GM21381 (cell line): ENCODE measurements at regions not wholly inside any gene's neighbourhood (a gene's known extent, or its start where the extent isn't known, plus 50 kb on each side); places are given as distances from the start of the nearest gene placed in this dataset.

Experiments
- ATAC-seq: cut with Tn5 transposase; IDR thresholded peaks from one replicate; pipeline ENCODE4 v1.9.1; 2021; ENCODE audit warnings: mild to moderate bottlenecking, moderate library complexity; ENCODE audit not compliant: unreplicated experiment

GRCh38 chr1:82485591-82486369, 685.0 kb downstream of the ADGRL2 start:
- no peak for ATAC-seq

DNA sequence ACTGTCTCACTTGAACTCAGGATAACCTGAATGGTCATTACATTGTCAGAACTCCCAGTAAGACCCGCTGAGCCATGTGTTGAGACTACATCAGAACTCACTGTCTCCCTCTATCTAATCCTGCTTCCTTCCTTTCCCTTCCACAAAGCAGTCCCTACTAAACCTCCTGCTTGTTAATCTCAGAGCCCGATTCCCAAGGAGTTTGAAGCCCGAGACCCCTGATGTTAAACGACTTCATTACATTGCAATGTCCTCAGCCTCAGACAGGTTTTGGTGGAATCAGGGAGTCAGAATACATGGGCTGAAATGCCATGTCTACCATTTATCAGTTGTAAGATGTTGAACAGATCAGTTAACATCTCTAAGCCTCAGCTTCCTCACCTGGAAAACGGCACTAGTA, 682.4 kb downstream of the ADGRL2 start:
- ATAC-seq = no peak

DNA sequence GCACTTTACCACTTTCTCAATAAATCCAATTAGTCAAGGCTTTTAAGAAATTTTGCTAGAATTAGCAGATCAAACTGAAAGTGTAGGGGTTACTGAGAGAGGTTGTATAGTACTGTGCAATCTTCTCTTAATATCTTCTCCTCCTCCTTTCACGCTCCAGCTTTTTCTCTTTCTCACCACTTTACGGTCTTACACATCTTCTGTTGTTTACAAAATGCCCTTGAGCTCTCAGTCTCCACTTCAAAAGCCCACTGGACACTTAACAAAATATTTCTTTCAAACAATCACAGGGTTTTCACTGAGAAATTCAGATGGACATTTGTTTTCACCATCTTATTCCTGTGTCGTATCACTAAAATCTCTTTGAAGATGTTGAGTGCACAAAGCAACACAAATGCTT, 678.2 kb downstream of the ADGRL2 start:
- ATAC-seq = no peak

DNA sequence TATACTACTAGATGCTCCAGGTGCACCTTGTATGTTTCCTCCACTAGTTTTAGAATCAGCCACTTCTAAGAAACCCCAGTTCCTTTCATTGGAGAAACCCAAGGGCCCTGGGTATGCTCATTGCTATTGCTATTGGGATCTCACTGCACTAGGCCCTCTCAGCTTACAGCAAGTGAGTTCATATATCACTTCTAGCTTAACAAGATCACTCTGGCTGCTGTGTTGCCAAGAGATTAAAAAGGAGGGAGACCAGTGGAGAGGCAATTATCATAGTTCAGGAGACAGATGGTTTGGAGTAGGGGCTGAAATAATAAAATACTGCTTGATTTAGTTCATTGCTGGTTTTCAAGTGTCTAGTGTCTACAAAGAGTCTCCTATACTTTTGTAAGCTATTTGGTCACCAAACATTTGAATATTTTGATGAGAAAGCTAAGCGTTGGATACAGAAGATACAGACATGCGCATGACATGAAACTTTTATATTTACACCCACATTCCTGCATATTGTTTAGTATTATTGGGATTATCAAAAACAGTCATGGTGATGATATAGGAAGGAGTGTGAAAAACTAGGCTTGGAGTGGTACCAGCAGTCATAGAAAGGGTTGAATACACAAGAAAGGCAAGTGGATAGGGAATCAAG, 671.9 kb downstream of the ADGRL2 start:
- ATAC-seq = no peak

DNA sequence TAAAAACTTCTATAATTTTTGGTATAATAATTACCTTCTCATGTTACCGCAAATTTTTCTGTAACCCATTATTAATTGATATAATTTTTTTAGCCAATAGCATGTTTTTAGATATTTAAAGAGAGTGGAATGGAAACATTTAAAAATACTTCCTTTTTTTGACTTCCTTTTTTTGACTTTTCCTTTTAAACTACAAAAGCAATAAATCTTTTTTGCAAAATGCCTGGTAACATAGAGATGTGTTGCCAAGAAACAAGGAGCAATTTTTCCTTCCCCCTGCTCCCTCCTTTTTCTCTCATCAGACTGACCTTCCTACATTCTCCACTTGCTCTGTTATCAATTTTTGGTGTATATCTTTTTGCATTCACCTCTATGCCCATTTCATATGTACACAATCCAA, 666.2 kb downstream of the ADGRL2 start:
- no peak for ATAC-seq

- ATAC-seq = no peak
Measured at GRCh38 chr1:82466416-82466815, 665.7 kb downstream of the ADGRL2 start.

GRCh38 chr1:82465024-82465423, 664.3 kb downstream of the ADGRL2 start:
- ATAC-seq = no peak

DNA sequence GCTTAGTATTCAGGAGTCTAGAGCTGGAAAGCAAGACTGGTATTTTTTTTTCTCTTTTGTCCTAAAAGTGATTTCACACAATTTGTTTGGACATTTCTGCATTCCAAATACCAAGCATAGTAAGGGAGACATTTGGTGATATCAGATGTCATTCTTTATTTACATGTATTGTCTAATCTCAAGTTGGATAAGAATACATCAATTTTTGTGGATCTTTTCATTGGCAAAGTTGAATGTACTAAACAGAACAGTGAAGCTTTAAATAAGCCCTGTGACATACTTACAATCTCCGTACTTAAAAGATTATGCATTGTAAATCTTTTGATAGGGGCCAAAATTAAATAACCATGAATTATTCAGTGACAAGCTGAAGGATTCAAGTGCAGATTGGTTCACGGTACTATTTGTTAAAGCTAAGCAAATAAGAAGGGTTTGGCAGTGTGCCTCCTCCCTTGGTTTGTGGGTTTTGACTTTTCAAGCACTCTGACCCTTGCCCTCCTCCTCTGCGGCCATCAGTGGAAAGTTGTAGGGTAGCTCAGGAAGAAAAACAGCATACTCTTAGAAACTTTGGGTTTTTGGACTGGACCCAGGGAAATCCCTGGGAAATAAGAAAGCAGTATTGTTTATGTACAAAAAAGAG, 663.7 kb downstream of the ADGRL2 start:
- ATAC-seq = no peak

DNA sequence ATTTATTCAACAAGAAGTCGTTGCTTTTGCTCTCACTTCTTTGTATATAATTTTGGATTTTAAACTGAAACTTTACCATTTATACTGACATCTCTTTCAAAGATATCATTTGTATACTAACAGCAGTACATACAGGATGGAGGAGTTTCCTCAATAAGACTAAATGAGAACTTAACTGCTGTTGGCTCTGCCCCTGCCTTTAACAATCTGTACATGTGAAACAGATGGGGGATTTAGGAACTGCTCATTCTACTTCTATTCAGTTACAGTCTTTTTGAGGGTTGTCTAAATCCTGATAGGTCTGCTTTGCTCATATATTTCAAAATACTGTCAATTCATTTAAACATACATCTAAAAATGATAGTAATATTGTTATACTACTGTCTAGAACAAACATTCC, 663.2 kb downstream of the ADGRL2 start:
- no peak for ATAC-seq

GRCh38 chr1:82462366-82462765, 661.6 kb downstream of the ADGRL2 start:
- ATAC-seq = no peak

- ATAC-seq = no peak
Measured at GRCh38 chr1:82455342-82455741, 654.6 kb downstream of the ADGRL2 start.

DNA sequence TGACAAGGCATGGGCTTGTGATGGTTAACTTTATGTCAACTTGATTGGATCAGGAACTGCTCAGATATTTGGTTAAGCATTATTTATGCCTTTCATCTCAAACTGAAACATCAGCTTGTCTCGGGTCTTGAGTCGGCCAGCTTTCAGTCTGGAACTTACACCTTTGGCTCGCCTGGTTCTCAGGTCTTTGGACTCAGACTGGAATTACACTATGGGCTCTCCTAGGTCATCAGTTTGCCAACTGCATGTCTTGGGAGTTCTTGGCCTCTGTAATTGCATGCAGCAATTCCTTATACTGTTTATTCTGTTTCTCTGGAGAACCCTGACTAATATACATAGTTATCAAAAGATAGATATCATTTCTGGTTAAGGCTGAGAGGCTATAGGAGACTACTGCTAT, 653.7 kb downstream of the ADGRL2 start:
- ATAC-seq = no peak

DNA sequence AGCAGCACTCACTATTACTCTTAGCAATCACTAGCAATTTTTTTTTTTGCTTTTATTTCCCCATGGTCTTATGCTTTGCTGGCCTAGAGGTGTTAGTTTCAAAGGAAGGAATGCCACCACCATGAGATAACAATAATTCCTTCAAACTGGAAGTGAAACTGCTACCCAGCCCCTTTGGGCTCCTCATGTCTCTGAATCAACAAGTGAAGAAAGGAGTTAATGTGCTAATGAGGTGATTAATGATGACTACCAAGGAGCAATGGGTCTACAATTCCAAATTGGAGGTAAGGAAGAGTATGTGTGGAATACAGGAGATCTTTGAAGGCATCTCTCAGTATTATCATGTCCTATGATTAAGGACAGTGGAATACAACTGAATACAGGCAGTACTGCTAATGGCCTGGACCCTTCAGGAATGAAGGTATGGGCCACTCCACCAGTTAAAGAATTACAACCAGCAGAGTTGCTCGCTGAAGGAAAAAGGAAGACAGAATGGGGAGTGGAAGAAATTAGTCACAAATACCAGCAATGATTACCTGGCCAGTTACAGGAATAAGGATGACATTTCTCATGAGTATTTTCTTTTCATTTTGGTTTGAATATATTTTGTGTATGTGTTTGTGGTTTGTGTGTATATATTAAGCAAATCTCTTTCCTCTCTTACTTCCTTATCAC, 652.9 kb downstream of the ADGRL2 start:
- ATAC-seq = no peak

DNA sequence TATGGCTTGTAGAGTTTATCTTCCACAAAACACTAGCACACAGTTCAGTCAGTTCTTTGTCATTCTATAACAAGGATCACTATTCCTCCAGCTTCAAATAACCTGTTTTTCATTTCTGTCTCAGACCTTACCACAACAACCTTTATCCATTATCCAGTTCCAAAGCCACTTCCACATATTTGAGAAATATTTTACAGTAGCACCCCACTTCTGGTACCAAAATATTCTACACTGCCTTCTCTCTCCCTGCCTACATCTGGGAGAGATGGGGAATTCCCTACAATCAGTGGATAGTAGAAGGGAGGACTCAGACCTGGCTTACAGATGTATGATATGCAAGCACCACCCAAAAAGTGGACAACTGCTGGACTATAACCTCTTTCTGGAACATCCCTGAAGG, 651.4 kb downstream of the ADGRL2 start:
- no peak for ATAC-seq

- no peak for ATAC-seq
Measured at GRCh38 chr1:82451191-82451590, 650.5 kb downstream of the ADGRL2 start.

DNA sequence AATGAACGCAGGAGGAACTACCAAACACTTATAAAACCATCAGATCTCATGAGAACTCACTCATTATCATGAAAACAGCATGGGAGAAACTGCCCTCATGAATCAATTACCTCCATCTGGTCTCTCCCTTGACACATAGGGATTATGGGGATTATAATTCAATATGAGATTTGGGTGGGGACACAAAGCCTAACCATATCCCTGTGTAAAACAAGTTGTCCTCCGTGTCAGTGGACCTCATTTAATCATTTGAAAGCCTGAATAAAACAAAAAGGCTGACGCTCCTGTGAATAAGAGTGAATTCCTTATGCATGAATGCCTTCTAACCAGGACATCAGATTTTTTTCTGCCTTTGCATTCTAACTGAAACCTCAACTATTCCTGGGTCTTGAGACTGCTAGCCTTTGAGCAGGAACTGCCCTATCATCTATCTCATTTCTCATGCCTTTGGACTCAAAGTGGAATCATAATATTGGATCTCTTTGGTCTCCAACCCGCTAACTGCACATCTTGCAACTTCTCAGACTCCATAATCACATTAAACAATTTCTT, 648.8 kb downstream of the ADGRL2 start:
- ATAC-seq = no peak

GRCh38 chr1:82446955-82447354, 646.2 kb downstream of the ADGRL2 start:
- no peak for ATAC-seq

GRCh38 chr1:82446236-82446635, 645.5 kb downstream of the ADGRL2 start:
- no peak for ATAC-seq

DNA sequence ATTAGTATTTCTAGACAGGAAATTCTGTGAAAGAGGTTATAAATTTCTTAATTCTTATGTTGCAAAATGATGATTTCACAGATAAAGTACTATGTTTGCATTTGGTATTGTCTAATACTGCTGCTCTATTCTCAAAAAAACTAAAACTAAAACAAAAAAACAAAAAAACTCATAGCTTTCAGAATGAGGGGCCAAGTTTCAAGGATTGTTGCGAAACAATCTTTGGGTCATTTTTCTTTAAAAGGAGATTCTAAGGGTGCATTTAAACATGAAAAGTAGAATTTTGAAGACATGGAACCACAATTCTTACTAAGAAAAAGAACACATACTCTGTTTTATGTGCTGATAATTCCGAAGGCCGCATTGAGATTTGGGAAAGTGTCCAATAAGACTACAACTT, 645.1 kb downstream of the ADGRL2 start:
- no peak for ATAC-seq

- ATAC-seq = no peak
Measured at GRCh38 chr1:82445132-82445531, 644.4 kb downstream of the ADGRL2 start.

DNA sequence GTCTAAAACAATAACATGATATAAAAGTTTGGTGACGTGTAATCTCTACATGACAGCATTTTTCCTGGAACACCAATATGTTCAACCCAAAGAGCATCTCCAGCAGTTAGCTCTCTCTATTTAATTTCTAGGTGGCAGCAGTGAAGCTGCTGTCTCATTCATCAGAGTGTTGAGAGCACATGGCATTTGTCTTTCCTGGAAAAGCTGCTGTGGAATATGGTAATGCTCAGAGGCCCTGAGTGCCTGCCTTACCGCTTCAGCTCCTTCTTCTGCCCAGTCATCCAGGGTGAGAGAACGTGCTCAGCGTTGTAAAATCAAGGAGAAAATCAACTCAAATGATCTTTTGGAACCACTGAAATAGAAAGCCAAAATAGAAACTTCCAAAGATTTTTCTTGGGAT, 640.7 kb downstream of the ADGRL2 start:
- ATAC-seq = no peak
